PC-3 (cell line): ENCODE measurements at regions not wholly inside any gene's neighbourhood (a gene's known extent, or its start where the extent isn't known, plus 50 kb on each side); places are given as distances from the start of the nearest gene placed in this dataset.

Source experiments
- EZH2 ChIP-seq: fragments of 300-600 bp; sonication (generic); IDR thresholded peaks from one replicate; pipeline ENCODE4 v1.6.1; 2017; ENCODE audit warnings: antibody characterized with exemption, mild to moderate bottlenecking, low read length; ENCODE audit not compliant: unreplicated experiment
- TF ChIP-seq, protein P1 (sequence below): fragments of 300-600 bp; sonication (generic); conservative IDR thresholded peaks from 2 replicates; pipeline ENCODE4 v1.5.1; 2017; ENCODE audit warnings: antibody characterized with exemption, low read depth, mild to moderate bottlenecking, low read length

DNA sequence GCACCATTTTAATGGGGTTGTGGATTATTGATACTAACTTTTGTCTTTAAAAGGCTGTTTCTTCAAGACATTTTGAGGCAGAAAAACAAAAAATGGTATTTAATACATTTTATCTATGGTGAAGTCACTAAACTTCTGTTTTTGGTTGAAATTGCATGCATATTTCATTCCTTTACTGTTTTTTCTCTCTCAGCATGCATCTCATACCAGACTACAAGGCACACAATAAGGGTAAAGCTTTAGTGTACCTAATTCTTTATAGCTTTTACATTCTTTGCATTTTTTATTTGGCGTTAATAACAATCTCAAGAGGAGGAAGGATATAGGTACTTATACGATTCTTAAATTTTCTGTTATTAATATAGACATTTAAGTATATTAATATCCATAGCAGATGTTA lies 151.0 kb upstream of the DKK2 start:
- TF ChIP-seq, protein P1, sequence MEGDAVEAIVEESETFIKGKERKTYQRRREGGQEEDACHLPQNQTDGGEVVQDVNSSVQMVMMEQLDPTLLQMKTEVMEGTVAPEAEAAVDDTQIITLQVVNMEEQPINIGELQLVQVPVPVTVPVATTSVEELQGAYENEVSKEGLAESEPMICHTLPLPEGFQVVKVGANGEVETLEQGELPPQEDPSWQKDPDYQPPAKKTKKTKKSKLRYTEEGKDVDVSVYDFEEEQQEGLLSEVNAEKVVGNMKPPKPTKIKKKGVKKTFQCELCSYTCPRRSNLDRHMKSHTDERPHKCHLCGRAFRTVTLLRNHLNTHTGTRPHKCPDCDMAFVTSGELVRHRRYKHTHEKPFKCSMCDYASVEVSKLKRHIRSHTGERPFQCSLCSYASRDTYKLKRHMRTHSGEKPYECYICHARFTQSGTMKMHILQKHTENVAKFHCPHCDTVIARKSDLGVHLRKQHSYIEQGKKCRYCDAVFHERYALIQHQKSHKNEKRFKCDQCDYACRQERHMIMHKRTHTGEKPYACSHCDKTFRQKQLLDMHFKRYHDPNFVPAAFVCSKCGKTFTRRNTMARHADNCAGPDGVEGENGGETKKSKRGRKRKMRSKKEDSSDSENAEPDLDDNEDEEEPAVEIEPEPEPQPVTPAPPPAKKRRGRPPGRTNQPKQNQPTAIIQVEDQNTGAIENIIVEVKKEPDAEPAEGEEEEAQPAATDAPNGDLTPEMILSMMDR = no peak
- no peak for TF ChIP-seq EZH2
